Germinal center (tissue), 1 donor: ENCODE measurements at regions not wholly inside any gene's neighbourhood (a gene's known extent, or its start where the extent isn't known, plus 50 kb on each side); places are given as distances from the start of the nearest gene placed in this dataset.
A peak's percentile ranks its signal among the peaks of the same experiment; 100 is the strongest.
"Not testable (repeated sequence)": the region's sequence is repeated elsewhere in the genome, so short reads cannot be mapped to it uniquely, and the experiment has no call there.

ENCODE experiments used
- DNase-seq: peaks from one replicate; pipeline ENCODE4 v3.0.0; 2012; ENCODE audit warnings: mixed read lengths, low spot score

- no peak for DNase-seq
Measured at GRCh38 chr14:105857220-105857825, 330.9 kb downstream of the TMEM121 start.

GRCh38 chr14:105857826-105858675 lies 331.7 kb downstream of the TMEM121 start:
- DNase-seq, result no peak

- no peak for DNase-seq
Measured at GRCh38 chr14:105858676-105859025, 332.3 kb downstream of the TMEM121 start.

GRCh38 chr14:105859073-105859716 lies 332.8 kb downstream of the TMEM121 start:
- not testable (repeated sequence) for DNase-seq

GRCh38 chr14:105859717-105860614 lies 333.6 kb downstream of the TMEM121 start:
- DNase-seq, result no peak

- no peak for DNase-seq
Measured at GRCh38 chr14:105860615-105861580, 334.5 kb downstream of the TMEM121 start.

- DNase-seq, result peak; percentile 84
Measured at GRCh38 chr14:105861985-105862465, 335.6 kb downstream of the TMEM121 start.

GRCh38 chr14:105862581-105863239 lies 336.3 kb downstream of the TMEM121 start:
- peak; percentile 42 for DNase-seq

GRCh38 chr14:105863296-105864108 lies 337.1 kb downstream of the TMEM121 start:
- DNase-seq, result no peak

- no peak for DNase-seq
Measured at GRCh38 chr14:105864116-105864515, 337.7 kb downstream of the TMEM121 start.

GRCh38 chr14:105864651-105865265 lies 338.4 kb downstream of the TMEM121 start:
- no peak for DNase-seq

GRCh38 chr14:105865266-105865903 lies 339.0 kb downstream of the TMEM121 start:
- DNase-seq, result no peak

GRCh38 chr14:105865904-105866840 lies 339.8 kb downstream of the TMEM121 start:
- DNase-seq, result no peak

- no peak for DNase-seq
Measured at GRCh38 chr14:105866841-105867321, 340.5 kb downstream of the TMEM121 start.

- no peak for DNase-seq
Measured at GRCh38 chr14:105867961-105868599, 341.7 kb downstream of the TMEM121 start.

- DNase-seq, result no peak
Measured at GRCh38 chr14:105871590-105871989, 345.2 kb downstream of the TMEM121 start.
